ENCODE measurements at regions not wholly inside any gene's neighbourhood (a gene's known extent, or its start where the extent isn't known, plus 50 kb on each side); places are given as distances from the start of the nearest gene placed in this dataset.
A peak's percentile ranks its signal among the peaks of the same experiment; 100 is the strongest.

GRCh38 chr15:60087561-60087960 is 83.5 kb downstream of the FOXB1 start:
- TF ChIP-seq CTCF (IDR thresholded peaks at IDR 0.05): no peak
- Mint-ChIP-seq H3K9me3 (peaks cover 16% of the 10 kb centered on the region), H3K4me1 (peaks cover 34% of the 10 kb centered on the region), H3K27ac (no peak overlapping the region), H3K4me3 (no peak overlapping the region), H3K27me3 (ENCODE audit: low read depth, poor library complexity) (peaks cover 19% of the 10 kb centered on the region), H3K36me3 (ENCODE audit: low read depth) (peaks cover 11% of the 10 kb centered on the region)
- DNase-seq: no peak

DNA sequence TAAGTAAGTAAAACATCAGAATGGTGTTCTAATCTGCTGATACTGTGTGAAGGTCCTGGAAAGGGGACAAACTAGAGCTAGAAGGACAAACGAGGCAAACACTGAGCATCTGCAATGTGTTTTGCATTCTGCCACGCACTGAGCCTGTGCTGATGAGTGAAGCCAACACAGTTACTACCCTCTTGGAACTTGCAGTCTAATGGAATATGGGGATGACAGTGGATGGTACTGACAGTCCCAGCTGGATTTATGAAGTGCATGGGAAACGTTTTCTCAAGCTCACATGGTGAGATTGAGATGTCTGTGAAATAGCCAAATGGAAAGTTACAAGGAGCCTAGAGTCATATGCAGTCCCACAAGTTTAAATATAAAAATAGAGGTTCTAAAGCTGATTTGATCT is 86.6 kb downstream of the FOXB1 start:
- Mint-ChIP-seq H3K36me3 (ENCODE audit: low read depth) (peaks cover 11% of the 10 kb centered on the region), H3K27me3 (ENCODE audit: low read depth, poor library complexity) (peaks cover 26% of the 10 kb centered on the region), H3K4me3 (no peak overlapping the region), H3K27ac (peak overlapping the region; percentile 47), H3K9me3 (peaks cover 16% of the 10 kb centered on the region), H3K4me1 (peaks cover 52% of the 10 kb centered on the region)
- TF ChIP-seq CTCF (IDR thresholded peaks at IDR 0.05): no peak
- no peak for DNase-seq

DNA sequence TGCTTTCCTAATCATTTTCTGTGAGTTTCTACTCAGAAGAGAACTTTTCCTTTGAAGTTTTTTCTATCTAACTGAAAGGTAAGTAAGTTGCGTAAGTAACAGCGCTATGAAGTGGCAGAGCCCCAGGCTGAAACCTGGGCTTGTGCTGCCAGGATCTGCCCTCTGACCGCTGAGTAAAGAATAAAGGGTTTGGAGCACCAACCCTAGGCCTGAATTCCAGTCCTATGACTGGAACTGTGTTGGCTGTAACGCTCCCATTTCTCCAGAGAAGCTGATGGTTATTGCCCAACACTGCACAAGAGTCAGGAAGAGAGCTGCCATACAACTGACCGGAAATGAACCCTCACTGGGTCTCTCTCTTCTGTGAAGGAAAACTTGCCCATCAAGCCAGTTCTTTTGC is 87.0 kb downstream of the FOXB1 start:
- Mint-ChIP-seq H3K4me3 (no peak overlapping the region), H3K36me3 (ENCODE audit: low read depth) (peaks cover 12% of the 10 kb centered on the region), H3K27ac (no peak overlapping the region), H3K4me1 (peaks cover 52% of the 10 kb centered on the region), H3K9me3 (peaks cover 20% of the 10 kb centered on the region), H3K27me3 (ENCODE audit: low read depth, poor library complexity) (peaks cover 26% of the 10 kb centered on the region)
- DNase-seq: no peak
- no peak for TF ChIP-seq CTCF (IDR thresholded peaks at IDR 0.05)

DNA sequence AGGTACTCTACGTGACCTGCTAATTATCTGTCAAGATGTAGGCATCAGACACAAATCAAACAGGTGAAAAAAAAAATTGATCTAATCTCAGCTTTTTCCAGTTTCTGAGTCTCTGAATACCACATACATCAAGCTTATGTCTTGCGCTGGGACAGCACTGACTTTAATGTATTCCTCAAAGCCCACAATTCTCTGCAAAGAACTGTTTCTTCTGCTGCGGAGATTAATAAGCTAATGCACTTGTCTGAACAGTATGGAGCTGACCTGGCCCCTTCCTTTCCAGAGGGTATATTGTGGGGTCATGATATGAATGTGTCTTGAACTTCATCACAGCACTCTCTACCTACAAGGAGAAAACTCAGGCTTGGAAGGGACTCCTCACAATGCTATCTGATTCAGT is 87.8 kb downstream of the FOXB1 start:
- Mint-ChIP-seq H3K27me3 (ENCODE audit: low read depth, poor library complexity) (peaks cover 24% of the 10 kb centered on the region), H3K4me3 (no peak overlapping the region), H3K9me3 (peaks cover 28% of the 10 kb centered on the region), H3K36me3 (ENCODE audit: low read depth) (peaks cover 20% of the 10 kb centered on the region), H3K27ac (no peak overlapping the region), H3K4me1 (peaks cover 48% of the 10 kb centered on the region)
- DNase-seq: no peak
- TF ChIP-seq CTCF (IDR thresholded peaks at IDR 0.05): no peak

DNA sequence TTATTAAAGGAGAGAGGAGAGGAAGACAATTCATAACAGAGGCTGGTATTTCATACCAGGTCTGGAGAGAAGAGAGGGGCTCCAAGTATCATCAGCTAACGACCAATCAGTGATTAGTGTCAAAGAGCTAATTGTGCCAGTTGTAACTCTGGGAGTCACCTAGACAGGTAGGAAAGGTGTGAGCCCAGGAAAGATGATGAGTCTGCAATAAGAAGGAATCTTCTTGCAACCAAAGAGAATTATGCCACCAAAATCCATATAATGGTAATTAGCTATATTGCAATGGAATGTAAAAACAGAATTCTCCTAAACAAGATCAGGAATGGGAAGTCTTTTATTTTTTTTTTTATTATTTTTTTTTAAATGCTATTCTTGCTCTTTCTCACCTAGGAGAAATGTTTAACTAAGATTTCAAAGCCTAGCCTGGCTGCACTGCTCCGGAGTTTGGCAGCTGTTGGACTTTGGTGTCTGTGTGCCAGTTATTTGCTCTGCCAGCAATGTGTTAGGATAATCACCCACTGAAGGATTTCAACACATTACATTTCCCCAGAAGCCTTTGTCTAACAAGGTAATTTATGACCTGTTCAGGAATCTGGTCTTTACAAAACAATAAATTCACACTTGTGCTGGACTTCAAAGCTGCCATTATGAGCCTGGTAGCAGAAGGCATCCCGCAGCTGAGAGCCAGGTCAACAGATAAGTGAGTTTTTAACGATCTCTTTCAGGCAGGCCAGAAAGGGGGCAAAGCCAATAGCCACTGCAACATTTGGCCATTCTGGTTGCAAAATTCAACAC is 89.4 kb downstream of the FOXB1 start:
- H3K4me1 Mint-ChIP-seq: peaks cover 36% of the 10 kb centered on the region
- peak; percentile 20 for DNase-seq
- no peak for TF ChIP-seq CTCF (IDR thresholded peaks at IDR 0.05)
- no peak overlapping the region for H3K4me3 Mint-ChIP-seq
- H3K36me3 Mint-ChIP-seq (ENCODE audit: low read depth): peaks cover 32% of the 10 kb centered on the region
- H3K9me3 Mint-ChIP-seq: peaks cover 40% of the 10 kb centered on the region
- peaks cover 17% of the 10 kb centered on the region for H3K27me3 Mint-ChIP-seq (ENCODE audit: low read depth, poor library complexity)
- no peak overlapping the region for H3K27ac Mint-ChIP-seq

GRCh38 chr15:60095711-60096110 is 91.6 kb downstream of the FOXB1 start:
- DNase-seq: no peak
- Mint-ChIP-seq H3K36me3 (ENCODE audit: low read depth) (peaks cover 21% of the 10 kb centered on the region), H3K27me3 (ENCODE audit: low read depth, poor library complexity) (peaks cover 17% of the 10 kb centered on the region), H3K27ac (no peak overlapping the region), H3K9me3 (peaks cover 27% of the 10 kb centered on the region), H3K4me3 (no peak overlapping the region), H3K4me1 (peaks cover 30% of the 10 kb centered on the region)
- no peak for TF ChIP-seq CTCF (IDR thresholded peaks at IDR 0.05)
